HEK293T (cell line): ENCODE measurements at regions not wholly inside any gene's neighbourhood (a gene's known extent, or its start where the extent isn't known, plus 50 kb on each side); places are given as distances from the start of the nearest gene placed in this dataset.

ENCODE experiments used
- CTCF ChIA-PET: fragments of 350-600 bp; formaldehyde crosslinking; extraction: SDS; loops from one replicate; lab custom pipeline; 2021; ENCODE audit warnings: antibody characterized with exemption, inconsistent platforms; lab: Yijun Ruan, JAX
- POLR2A ChIA-PET: fragments of 350-600 bp; formaldehyde crosslinking; extraction: SDS; loops from one replicate; lab custom pipeline; 2020; ENCODE audit warnings: antibody characterized with exemption, inconsistent platforms; lab: Yijun Ruan, JAX
- DNase-seq: peaks from one replicate; pipeline ENCODE4 v3.0.0; 2012; ENCODE audit warnings: mixed read lengths; ENCODE audit errors: extremely low spot score
- ARNT ChIP-seq: fragments of 450-650 bp; IDR thresholded peaks from 2 replicates; pipeline ENCODE4 v1.6.1; 2017; ENCODE audit warnings: mild to moderate bottlenecking
- CTBP1 ChIP-seq: fragments of 450-650 bp; IDR thresholded peaks from 2 replicates; pipeline ENCODE4 v1.6.1; 2016; ENCODE audit warnings: borderline replicate concordance
- ELF4 ChIP-seq: fragments of 450-650 bp; IDR thresholded peaks from 2 replicates; pipeline ENCODE4 v1.6.1; 2017; ENCODE audit warnings: antibody characterized with exemption
- FOXA1 ChIP-seq: fragments of 450-650 bp; IDR thresholded peaks from 2 replicates; pipeline ENCODE4 v1.6.1; 2016; ENCODE audit warnings: mild to moderate bottlenecking
- HDGF ChIP-seq: fragments of 450-650 bp; IDR thresholded peaks from 2 replicates; pipeline ENCODE4 v1.6.1; 2017; ENCODE audit warnings: antibody characterized with exemption, borderline replicate concordance
- L3MBTL2 ChIP-seq: fragments of 450-650 bp; conservative IDR thresholded peaks from 2 replicates; pipeline ENCODE4 v1.6.1; 2016; ENCODE audit warnings: mild to moderate bottlenecking
- LEF1 ChIP-seq: fragments of 450-650 bp; IDR thresholded peaks from 2 replicates; pipeline ENCODE4 v1.6.1; 2017; ENCODE audit warnings: mild to moderate bottlenecking, borderline replicate concordance
- TARDBP ChIP-seq: fragments of 450-650 bp; IDR thresholded peaks from 2 replicates; pipeline ENCODE4 v1.6.1; 2016
- ZNF384 ChIP-seq: fragments of 450-650 bp; IDR thresholded peaks from 2 replicates; pipeline ENCODE4 v1.6.1; 2016
- TF ChIP-seq, protein P1 (sequence below): fragments of 450-650 bp; IDR thresholded peaks from 2 replicates; pipeline ENCODE4 v1.6.1; 2016

DNA sequence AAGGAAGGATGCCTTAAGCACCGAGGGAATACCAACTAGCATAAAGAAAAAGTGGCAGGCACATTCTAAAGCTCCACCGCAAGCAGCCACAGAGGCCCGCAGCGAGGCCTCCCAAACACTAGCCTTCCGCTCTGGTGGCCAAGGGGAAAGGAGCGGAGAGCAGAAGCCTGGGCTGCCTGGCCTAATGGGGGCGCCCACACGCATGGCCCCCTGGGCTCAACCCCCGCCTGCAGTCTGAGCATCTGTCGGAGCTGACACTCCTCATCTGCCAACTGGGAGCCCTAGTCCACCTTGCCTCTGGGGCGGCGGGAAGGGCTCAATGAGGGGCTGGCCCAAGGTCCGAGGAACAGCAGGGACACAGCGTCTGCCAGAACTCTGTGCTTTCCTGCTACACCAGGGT lies 50.1 kb upstream of the WNT11 start:
- POLR2A ChIA-PET = no interaction called here
- DNase-seq = no peak
- TF ChIP-seq, protein P1, sequence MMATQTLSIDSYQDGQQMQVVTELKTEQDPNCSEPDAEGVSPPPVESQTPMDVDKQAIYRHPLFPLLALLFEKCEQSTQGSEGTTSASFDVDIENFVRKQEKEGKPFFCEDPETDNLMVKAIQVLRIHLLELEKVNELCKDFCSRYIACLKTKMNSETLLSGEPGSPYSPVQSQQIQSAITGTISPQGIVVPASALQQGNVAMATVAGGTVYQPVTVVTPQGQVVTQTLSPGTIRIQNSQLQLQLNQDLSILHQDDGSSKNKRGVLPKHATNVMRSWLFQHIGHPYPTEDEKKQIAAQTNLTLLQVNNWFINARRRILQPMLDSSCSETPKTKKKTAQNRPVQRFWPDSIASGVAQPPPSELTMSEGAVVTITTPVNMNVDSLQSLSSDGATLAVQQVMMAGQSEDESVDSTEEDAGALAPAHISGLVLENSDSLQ = no peak
- TF ChIP-seq L3MBTL2 (no peak), LEF1 (no peak), ZNF384 (no peak), HDGF (no peak), FOXA1 (no peak), CTBP1 (no peak), TARDBP (no peak), ELF4 (no peak), ARNT (no peak)
- CTCF ChIA-PET = interaction anchor here (1.3 to 1.5 kb wide), 2 partner anchors 33 to 47 kb away, joined by 3 to 4 read pairs; no protein-coding TSS in a partner anchor
